ENCODE measurements at regions not wholly inside any gene's neighbourhood (a gene's known extent, or its start where the extent isn't known, plus 50 kb on each side); places are given as distances from the start of the nearest gene placed in this dataset.

DNA sequence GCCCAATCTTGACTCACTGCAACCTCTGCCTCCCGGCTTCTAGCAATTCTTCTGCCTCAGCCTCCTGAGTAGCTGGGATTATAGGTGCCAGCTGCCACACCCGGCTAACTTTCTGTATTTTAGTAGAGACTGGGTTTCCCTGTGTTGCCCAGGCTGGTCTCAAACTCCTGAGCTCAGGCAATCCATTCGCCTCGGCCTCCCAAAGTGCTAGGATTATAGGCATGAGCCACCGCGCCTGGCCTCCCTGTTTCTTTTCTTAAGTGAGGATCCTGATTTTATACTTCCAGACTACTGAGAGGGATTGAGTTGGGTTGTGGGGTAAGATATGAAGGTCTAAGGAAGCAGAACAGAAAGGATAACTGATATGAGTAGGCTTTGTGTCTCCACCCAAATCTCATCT lies 106.8 kb downstream of the CNTN3 start:
- DNase-seq (ENCODE audit: low read depth): no peak

GRCh38 chr3:74506246-74506645 lies 108.2 kb downstream of the CNTN3 start:
- DNase-seq (ENCODE audit: low read depth): no peak

DNA sequence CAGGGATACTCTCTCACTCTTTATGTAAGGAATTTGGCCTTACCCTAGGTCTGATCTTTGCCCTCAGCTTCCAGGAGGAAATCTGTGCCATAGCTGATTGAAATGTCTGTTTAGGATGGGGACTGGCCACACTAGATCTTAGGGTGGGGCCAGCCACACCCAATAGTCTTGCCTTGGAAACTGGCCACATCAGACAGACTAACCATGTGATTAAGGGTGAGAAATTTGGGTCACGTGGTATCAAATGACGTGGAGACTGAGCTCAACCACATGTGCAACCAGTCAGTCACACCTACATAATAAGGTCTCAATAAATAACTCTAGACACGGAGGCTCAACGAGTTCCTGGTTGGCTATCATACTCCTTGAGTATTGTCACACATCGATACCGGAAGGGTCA lies 113.5 kb downstream of the CNTN3 start:
- DNase-seq (ENCODE audit: low read depth): no peak

GRCh38 chr3:74500257-74500656 lies 114.2 kb downstream of the CNTN3 start:
- DNase-seq (ENCODE audit: low read depth): no peak

- DNase-seq (ENCODE audit: low read depth): no peak
These were observed 122.6 kb downstream of the CNTN3 start for GRCh38 chr3:74491874-74492273.

GRCh38 chr3:74489050-74489792 lies 125.2 kb downstream of the CNTN3 start:
- no peak for DNase-seq (ENCODE audit: low read depth)

DNA sequence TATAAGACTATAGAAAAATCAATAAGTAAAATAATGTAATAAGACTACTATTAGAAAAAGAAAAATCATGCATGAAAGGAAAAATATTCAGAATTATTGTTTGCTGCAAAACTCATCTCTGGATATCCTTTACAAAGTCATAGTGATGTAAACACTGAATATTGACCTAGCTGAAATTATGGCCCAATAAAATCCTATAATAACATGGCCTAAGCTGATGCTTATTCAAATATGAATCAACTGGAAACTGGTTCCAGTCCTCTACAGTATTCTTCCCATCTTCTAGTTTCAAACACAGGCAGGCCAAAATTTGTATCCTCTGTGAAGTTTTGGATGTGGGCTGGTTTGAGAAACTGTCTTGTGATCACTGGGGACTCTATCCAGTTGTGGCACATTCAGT lies 134.5 kb downstream of the CNTN3 start:
- no peak for DNase-seq (ENCODE audit: low read depth)

GRCh38 chr3:74470313-74470712 lies 144.1 kb downstream of the CNTN3 start:
- DNase-seq (ENCODE audit: low read depth): no peak

DNA sequence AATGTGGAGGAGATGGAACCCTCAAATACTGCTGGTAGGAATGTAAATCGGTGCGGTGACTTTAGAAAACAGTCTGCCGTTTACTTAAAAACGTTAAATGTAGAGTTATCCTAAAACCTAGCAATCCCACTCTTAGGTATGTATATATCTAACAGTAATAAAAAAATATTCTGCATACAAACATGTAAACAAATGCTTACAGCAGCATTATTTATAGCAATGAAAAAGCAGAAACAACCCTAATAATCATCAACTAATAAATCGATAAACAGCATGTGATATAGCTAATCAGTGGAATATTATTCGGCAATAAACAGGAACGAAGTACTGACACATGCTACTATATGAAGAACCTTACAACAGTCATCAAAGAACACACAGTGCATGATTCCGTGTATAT lies 144.7 kb downstream of the CNTN3 start:
- DNase-seq (ENCODE audit: low read depth): no peak

GRCh38 chr3:74469151-74469550 lies 145.3 kb downstream of the CNTN3 start:
- DNase-seq (ENCODE audit: low read depth): no peak

DNA sequence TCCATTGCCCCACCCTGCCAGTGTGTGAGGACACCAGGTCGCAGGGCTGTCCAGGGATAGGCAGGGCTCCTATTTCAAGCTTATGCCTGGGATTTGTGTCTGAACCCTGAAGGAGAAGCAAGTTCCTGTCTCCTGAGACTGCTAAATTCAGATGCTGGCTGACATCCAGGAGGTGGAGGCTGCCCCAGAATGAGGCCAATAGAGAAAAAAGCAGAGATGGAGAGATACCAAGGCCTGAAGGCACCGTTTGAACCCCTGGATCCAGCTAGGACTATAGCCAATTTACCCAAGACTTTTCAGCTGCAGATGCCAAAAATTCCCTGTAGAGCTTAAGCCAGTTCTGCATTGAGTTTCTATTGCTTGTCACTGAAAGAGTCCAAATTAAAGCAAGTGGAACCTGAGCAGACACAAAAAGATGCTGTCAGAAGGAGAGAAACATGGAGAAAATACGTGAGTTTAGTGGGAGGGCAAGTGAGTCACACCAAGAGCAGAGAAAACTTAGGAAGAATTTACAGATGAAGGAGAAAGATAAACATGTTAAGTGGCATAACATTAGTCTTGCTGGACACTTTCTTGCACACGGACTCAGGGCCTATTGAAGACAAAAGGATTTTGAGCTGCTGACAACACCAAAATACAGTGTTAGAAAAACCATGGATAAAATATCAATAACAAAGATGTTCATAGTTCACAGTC lies 148.6 kb downstream of the CNTN3 start:
- no peak for DNase-seq (ENCODE audit: low read depth)

GRCh38 chr3:74463515-74463914 lies 150.9 kb downstream of the CNTN3 start:
- no peak for DNase-seq (ENCODE audit: low read depth)

DNA sequence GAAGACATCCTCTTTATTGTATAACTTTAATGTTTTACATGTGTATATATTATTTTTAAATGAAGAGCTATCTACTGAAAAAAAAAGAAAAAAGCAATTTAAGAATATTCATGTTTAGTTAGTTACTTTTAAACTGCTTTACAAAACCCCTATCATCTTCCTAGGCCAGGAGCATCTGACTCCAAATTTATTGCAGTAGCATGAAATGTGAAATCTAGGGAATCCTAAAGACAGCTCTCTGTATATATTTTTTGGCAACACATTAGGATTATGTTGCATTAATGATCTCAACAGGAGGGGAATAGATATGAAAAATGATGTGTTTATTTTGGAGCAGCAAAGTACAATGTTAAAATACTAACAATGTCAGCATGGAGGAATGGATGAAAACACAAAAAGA lies 158.3 kb downstream of the CNTN3 start:
- DNase-seq (ENCODE audit: low read depth): no peak

- DNase-seq (ENCODE audit: low read depth): no peak
These were observed 167.2 kb downstream of the CNTN3 start for GRCh38 chr3:74447221-74447620.

DNA sequence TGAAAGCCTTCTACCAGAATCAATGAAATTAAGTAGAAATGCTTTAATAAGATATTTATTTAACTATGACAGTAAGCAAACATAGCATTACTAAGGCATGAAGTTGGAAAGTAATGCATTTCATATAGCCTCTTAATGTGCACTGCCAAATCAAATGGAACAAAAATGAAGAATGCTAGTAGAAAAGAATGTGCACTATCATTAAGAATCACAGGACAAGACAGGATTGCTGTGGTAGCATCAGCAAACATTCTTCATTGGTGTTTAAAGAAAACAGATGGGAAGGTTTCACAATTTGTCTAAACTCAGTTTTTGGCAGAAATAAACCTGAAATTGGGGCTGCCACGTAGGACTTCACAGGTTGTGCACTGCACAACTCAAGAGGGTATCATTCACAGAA lies 168.9 kb downstream of the CNTN3 start:
- DNase-seq (ENCODE audit: low read depth): no peak

DNA sequence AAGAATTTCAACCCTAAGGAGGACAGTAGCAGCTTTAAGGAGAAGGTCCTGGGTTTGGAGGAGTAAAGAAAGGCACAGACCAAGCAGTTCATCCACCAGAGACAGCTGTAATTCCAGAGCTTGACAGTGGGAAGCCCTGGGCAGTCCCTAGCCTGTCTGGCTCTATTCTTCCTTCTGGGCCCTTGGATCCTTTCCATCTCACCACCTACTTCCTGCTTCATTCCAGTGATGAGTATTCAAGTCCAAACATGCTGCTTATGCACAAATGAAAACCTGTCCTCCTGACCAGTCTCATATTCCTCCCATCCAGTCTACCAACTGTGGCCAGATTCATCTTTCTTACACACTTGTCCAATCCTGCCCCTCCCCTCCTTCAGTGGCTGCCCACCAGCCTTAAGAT lies 171.4 kb downstream of the CNTN3 start:
- no peak for DNase-seq (ENCODE audit: low read depth)

DNA sequence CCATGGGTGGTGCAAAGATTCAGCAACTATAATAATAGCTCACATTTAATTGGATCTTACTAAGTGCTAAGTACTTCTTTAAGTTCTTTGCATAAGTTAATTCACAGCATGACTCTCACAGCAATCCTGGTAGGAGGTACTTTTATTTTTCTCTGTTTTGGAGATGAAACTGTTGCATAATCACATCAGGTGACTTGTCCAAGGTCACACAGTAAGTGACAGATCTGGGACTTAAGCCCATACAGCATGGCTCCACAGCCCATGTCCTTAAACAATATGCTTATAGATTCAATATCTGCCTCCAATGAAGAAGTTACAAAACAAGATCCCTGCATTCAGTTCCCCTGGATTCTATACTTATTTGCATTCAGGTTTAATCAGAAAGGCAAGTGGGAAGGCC lies 171.8 kb downstream of the CNTN3 start:
- no peak for DNase-seq (ENCODE audit: low read depth)

DNA sequence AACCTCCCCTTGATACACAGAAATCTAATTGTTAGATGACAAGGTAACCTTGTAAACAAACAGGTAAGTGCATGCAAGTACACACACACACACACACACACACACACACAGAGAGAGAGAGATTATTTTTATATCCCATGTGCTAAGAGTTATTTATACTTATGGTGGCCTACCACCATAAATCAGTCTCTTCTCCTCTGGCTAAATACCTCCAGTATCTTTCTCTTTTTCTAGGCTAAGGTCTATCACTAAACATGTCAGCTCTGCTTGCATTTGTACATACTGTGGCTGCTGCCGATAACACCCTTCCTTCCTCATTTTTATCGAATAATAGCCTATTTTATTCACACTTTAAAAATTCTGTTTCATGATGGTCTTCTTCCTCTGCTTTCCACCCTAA lies 172.4 kb downstream of the CNTN3 start:
- no peak for DNase-seq (ENCODE audit: low read depth)

- no peak for DNase-seq (ENCODE audit: low read depth)
These were observed 178.3 kb downstream of the CNTN3 start for GRCh38 chr3:74436184-74436583.

- no peak for DNase-seq (ENCODE audit: low read depth)
These were observed 178.8 kb downstream of the CNTN3 start for GRCh38 chr3:74435631-74436030.

DNA sequence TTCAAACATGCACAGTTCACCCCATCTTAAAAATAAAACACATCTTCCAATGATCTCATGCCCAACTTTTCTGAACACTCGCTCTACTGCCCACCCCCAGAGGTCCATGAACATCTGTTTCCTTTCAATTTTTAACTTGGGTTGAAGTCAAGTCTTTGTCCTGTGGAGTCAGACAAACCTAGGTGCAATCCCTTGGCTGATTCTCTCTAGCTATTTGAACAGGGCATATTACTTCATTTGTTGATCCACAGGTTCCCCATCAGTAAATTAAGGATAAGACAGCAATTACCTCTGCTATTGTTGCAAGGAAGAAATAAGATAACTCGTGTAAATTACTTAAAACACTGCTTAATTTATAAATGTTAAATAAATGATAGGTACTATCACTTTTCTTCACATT lies 180.1 kb downstream of the CNTN3 start:
- no peak for DNase-seq (ENCODE audit: low read depth)

- no peak for DNase-seq (ENCODE audit: low read depth)
These were observed 187.9 kb downstream of the CNTN3 start for GRCh38 chr3:74426571-74426970.

- no peak for DNase-seq (ENCODE audit: low read depth)
These were observed 190.6 kb downstream of the CNTN3 start for GRCh38 chr3:74423867-74424266.

Measured in forelimb muscle (tissue), 1 donor.